ENCODE measurements at regions not wholly inside any gene's neighbourhood (a gene's known extent, or its start where the extent isn't known, plus 50 kb on each side); places are given as distances from the start of the nearest gene placed in this dataset.

DNA sequence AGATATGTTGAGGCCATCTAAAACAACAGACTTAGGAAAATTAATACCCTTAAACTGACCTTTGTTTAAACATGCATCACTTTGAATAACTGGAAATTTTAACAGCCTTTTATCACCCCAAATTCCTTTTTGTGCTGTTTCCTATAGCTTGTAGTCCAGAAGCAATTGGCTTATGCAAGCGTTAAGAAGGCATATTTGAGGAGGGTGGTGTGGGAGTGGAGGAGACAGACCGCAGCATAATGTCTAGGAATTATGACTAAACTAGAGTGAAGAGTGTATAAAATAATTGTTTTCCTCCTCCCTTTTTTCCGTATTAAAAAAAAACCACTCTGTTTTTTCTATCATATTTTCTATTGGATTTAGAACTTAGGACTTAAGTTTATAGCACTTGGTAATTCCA, 51.8 kb upstream of the MPDZ start:
- DNase-seq (ENCODE audit: low spot score): no peak

DNA sequence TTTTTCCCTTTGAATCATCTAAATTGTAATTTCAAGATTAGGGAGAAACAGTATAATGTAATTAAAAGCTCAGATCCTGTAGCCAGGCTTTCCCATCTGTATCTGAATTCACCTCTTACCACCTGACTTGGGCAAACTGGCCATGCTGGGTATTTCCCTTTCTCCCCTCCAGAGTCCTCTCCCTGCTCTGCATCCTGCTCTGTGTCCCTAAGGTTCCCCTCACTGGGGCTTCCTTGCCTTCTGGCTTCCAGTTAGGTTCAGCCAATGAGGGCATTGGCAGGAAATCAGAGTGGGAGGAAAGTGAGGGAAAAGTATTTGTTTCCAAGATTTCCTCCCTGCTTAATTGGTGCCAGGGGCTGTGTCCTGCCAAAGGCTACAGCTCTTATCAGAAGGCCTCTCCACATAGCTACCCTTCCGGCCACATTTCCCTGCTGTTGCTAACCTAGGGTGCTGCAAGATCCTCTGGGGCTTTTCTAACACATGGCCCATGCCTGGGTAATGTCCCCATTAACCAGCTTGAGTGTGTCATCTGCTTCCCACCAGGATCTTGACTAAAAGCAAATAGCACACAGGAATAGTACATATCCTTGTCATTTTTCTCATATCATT, 51.0 kb upstream of the MPDZ start:
- DNase-seq (ENCODE audit: low spot score): no peak
